DMS 273 (cell line): ENCODE measurements at regions not wholly inside any gene's neighbourhood (a gene's known extent, or its start where the extent isn't known, plus 50 kb on each side); places are given as distances from the start of the nearest gene placed in this dataset.
A peak's percentile ranks its signal among the peaks of the same experiment; 100 is the strongest.
"Not testable (repeated sequence)": the region's sequence is repeated elsewhere in the genome, so short reads cannot be mapped to it uniquely, and the experiment has no call there.

ENCODE experiments used
- DNase-seq: peaks from one replicate; lab custom pipeline; 2025; ENCODE audit not compliant: unreplicated experiment; lab: John Stamatoyannopoulos, UW

GRCh38 chr11:15686259-15686658, 571.5 kb downstream of the INSC start:
- not testable (repeated sequence) for DNase-seq

- no peak for DNase-seq
Measured at GRCh38 chr11:15687342-15687741, 572.6 kb downstream of the INSC start.

GRCh38 chr11:15688351-15688792, 573.6 kb downstream of the INSC start:
- DNase-seq: no peak

- DNase-seq: no peak
Measured at GRCh38 chr11:15690320-15690719, 575.6 kb downstream of the INSC start.

GRCh38 chr11:15692739-15693138, 578.0 kb downstream of the INSC start:
- no peak for DNase-seq

GRCh38 chr11:15695096-15695721, 580.5 kb downstream of the INSC start:
- no peak for DNase-seq

GRCh38 chr11:15696069-15696468, 581.3 kb downstream of the INSC start:
- no peak for DNase-seq

- DNase-seq: no peak
Measured at GRCh38 chr11:15697437-15698236, 582.9 kb downstream of the INSC start.

- DNase-seq: no peak
Measured at GRCh38 chr11:15698855-15699254, 584.1 kb downstream of the INSC start.

- no peak for DNase-seq
Measured at GRCh38 chr11:15699978-15700377, 585.3 kb downstream of the INSC start.

- DNase-seq: no peak
Measured at GRCh38 chr11:15700456-15700855, 585.7 kb downstream of the INSC start.

GRCh38 chr11:15704064-15704463, 589.3 kb downstream of the INSC start:
- DNase-seq: no peak

GRCh38 chr11:15704556-15704955, 589.8 kb downstream of the INSC start:
- DNase-seq: no peak

GRCh38 chr11:15705891-15706290, 591.2 kb downstream of the INSC start:
- DNase-seq: no peak

GRCh38 chr11:15707194-15707593, 592.5 kb downstream of the INSC start:
- DNase-seq: no peak

- DNase-seq: peak; percentile 74
Measured at GRCh38 chr11:15707971-15708370, 593.2 kb downstream of the INSC start.

GRCh38 chr11:15710580-15711275, 596.0 kb downstream of the INSC start:
- peak; percentile 64 for DNase-seq

- no peak for DNase-seq
Measured at GRCh38 chr11:15711311-15711710, 596.6 kb downstream of the INSC start.

GRCh38 chr11:15714641-15715399, 600.1 kb downstream of the INSC start:
- peak; percentile 4 for DNase-seq

GRCh38 chr11:15716550-15716949, 601.8 kb downstream of the INSC start:
- no peak for DNase-seq

- peak; percentile 81 for DNase-seq
Measured at GRCh38 chr11:15720460-15720859, 605.7 kb downstream of the INSC start.
